H1 (cell line): ENCODE measurements at regions not wholly inside any gene's neighbourhood (a gene's known extent, or its start where the extent isn't known, plus 50 kb on each side); places are given as distances from the start of the nearest gene placed in this dataset.

ENCODE experiments used
- CBX8 ChIP-seq: fragments of 300-800, 300-1000 bp; sonication (generic); IDR thresholded peaks from 2 replicates; pipeline ENCODE4 v1.7.1; 2016; ENCODE audit warnings: low read depth, low read length, borderline replicate concordance
- CHD7 ChIP-seq: fragments of 300-600 bp; sonication (generic); IDR thresholded peaks from 2 replicates; pipeline ENCODE4 v1.7.1; 2012; ENCODE audit warnings: low read length, moderate library complexity, mild to moderate bottlenecking, inconsistent platforms; ENCODE audit not compliant: insufficient replicate concordance
- CTCF ChIP-seq, 3 experiments: IDR thresholded peaks; 1 replicate in 2 of 3; 2 replicates in 1 of 3; pipeline versions ENCODE4 v1.5.1 to v1.6.1; 2011; ENCODE audit warnings: low read length in 3 of 3, mild to moderate bottlenecking in 3 of 3, inconsistent platforms in 2 of 3, low read depth in 1 of 3, moderate library complexity in 1 of 3; ENCODE audit not compliant: insufficient read depth in 1 of 3; ENCODE audit errors: control extremely low read depth in 1 of 3
- EP300 ChIP-seq, 2 experiments: IDR thresholded peaks; 1 replicate in 1 of 2; 2 replicates in 1 of 2; pipeline ENCODE4 v1.6.1; 2011 to 2012; ENCODE audit warnings: low read depth in 2 of 2, low read length in 2 of 2, mild to moderate bottlenecking in 2 of 2, borderline replicate concordance in 1 of 2, inconsistent platforms in 1 of 2, moderate library complexity in 1 of 2
- KDM5A ChIP-seq: fragments of 200-600 bp; IDR thresholded peaks from 2 replicates; pipeline ENCODE4 v1.7.1; 2012; ENCODE audit warnings: mild to moderate bottlenecking, low read length, inconsistent platforms, mixed read lengths
- RFX5 ChIP-seq: IDR thresholded peaks from 2 replicates; pipeline ENCODE4 v1.6.1; 2011; ENCODE audit warnings: low read depth, low read length, improper control_type of control experiment, borderline replicate concordance
- RNF2 ChIP-seq: fragments of 200-900, 300-1000 bp; sonication (generic); IDR thresholded peaks from 2 replicates; pipeline ENCODE4 v1.7.1; 2016; ENCODE audit warnings: borderline replicate concordance, low read depth, mild to moderate bottlenecking, antibody characterized with exemption, low read length; ENCODE audit not compliant: poor library complexity, severe bottlenecking; ENCODE audit errors: missing control alignments
- SIRT6 ChIP-seq: IDR thresholded peaks from one replicate; pipeline ENCODE4 v1.7.1; 2012; ENCODE audit warnings: low read length, inconsistent platforms

GRCh38 chr15:69542028-69542427 is 89.4 kb downstream of the RPLP1 start (continued):
- TF ChIP-seq CHD7 (no peak), SIRT6 (no peak), RNF2 (no peak), KDM5A (no peak), EP300 (IDR thresholded peaks at IDR 0.05; ENCODE audit: borderline replicate concordance in 1 of 2, low read depth in 2 of 2, low read length in 2 of 2) (no peak), CBX8 (no peak), CTCF (IDR thresholded peaks at IDR 0.05; ENCODE audit: control extremely low read depth in 1 of 3, insufficient read depth in 1 of 3, low read depth in 1 of 3, low read length in 3 of 3) (no peak), RFX5 (no peak)
